GM21786 (cell line): ENCODE measurements at regions not wholly inside any gene's neighbourhood (a gene's known extent, or its start where the extent isn't known, plus 50 kb on each side); places are given as distances from the start of the nearest gene placed in this dataset.

ENCODE experiments used
- ATAC-seq: cut with Tn5 transposase; IDR thresholded peaks from one replicate; pipeline ENCODE4 v1.9.1; 2021; ENCODE audit not compliant: unreplicated experiment

- ATAC-seq: no peak
Measured at GRCh38 chr6:79307321-79308036, 73.0 kb upstream of the HMGN3 start.

GRCh38 chr6:79305020-79305419 is 70.5 kb upstream of the HMGN3 start:
- no peak for ATAC-seq

- no peak for ATAC-seq
Measured at GRCh38 chr6:79302341-79302740, 67.9 kb upstream of the HMGN3 start.

GRCh38 chr6:79301290-79301689 is 66.8 kb upstream of the HMGN3 start:
- ATAC-seq: no peak

- no peak for ATAC-seq
Measured at GRCh38 chr6:79296211-79296610, 61.7 kb upstream of the HMGN3 start.
